Right cardiac atrium (tissue), 5 donors: ENCODE measurements at regions not wholly inside any gene's neighbourhood (a gene's known extent, or its start where the extent isn't known, plus 50 kb on each side); places are given as distances from the start of the nearest gene placed in this dataset.

Experiments
- ATAC-seq, 2 donors: fragments of 200-7000 bp; cut with Tn5 transposase; one replicate each; pipeline versions ENCODE4 v1.8.0 to v1.9.1; 2020; ENCODE audit warnings: moderate library complexity in 2 of 2, mild to moderate bottlenecking in 1 of 2
- DNase-seq, 3 donors: peaks; one replicate each; pipeline ENCODE4 v3.0.0-alpha.2; 2020
- H3K27ac ChIP-seq: one replicate; pipeline ENCODE4 v1.5.1; 2013; ENCODE audit warnings: mild to moderate bottlenecking, low read length, control low read depth, moderate library complexity
- H3K27me3 ChIP-seq: one replicate; pipeline ENCODE4 v1.6.1; 2013; ENCODE audit not compliant: control insufficient read depth, insufficient read depth
- H3K4me1 ChIP-seq: one replicate; pipeline ENCODE4 v1.6.1; 2013; ENCODE audit warnings: low read length; ENCODE audit not compliant: control insufficient read depth, insufficient read depth
- H3K4me3 ChIP-seq: one replicate; pipeline ENCODE4 v1.5.1; 2013; ENCODE audit warnings: low read length, control low read depth
- H3K9me3 ChIP-seq: one replicate; pipeline ENCODE4 v1.6.1; 2013; ENCODE audit warnings: low read length; ENCODE audit not compliant: control insufficient read depth
- WGBS: extraction: QIAGEN DNeasy Blood & Tissue Kit; methylation state at CpG from one replicate; pipeline ENCODE4 v1.1.7; 2013; 5-methylcytosine and 5-hydroxymethylcytosine counted together
- intact Hi-C, 4 donors: fragments of 100-400 bp; cut with DNase I; formaldehyde crosslinking; loops; one replicate each; pipeline versions ENCODE4 v1.11.0 to v1.14.0; 2022 to 2023
- donor health status: healthy with polysubstance abuse.
- donor health status: DM: no; HTN: yes; CAD: no.
- donor health status: DM: no; HTN: no; CAD: no.
- donor health status: DM: no; HTN: yes; CAD: no; lungs with severe emphysema.
- donor health status: DM: yes; HTN: yes; CAD: no.

GRCh38 chrX:35101901-35102300 lies 159.3 kb downstream of the FAM47B start:
- DNase-seq (no peak), ATAC-seq (no peak)
- Histone ChIP-seq H3K27me3 (no peaks in the 10 kb centered on the region), H3K4me3 (no peak overlapping the region), H3K27ac (no peak overlapping the region), H3K9me3 (no peaks in the 10 kb centered on the region), H3K4me1 (no peaks in the 10 kb centered on the region)
- intact Hi-C loops, result no loop called here
- 93% methylated on average over 1 of the region's 1 CpG for WGBS

DNA sequence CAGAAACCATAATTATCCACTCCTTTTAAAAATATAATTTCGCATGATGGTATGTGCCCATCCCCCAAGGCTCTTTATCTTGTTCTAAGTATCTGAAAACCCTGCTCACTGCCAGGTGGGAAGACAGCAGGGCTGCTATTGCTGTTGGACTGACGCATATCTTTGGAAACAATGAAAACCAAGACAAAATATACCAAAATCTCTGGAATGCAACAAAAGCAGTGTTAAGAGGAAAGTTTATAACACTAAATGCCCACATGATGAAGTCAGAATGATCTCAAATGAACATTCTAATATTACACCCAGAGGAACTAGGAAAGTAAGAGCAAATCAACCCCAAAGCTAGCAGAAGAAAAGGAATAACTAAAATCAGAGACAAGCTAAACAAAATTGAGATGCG lies 162.0 kb downstream of the FAM47B start:
- no peaks in the 10 kb centered on the region for H3K9me3 ChIP-seq
- no peak overlapping the region for H3K4me3 ChIP-seq
- intact Hi-C loops, result no loop called here
- H3K4me1 ChIP-seq, result no peaks in the 10 kb centered on the region
- ATAC-seq, result no peak
- no peaks in the 10 kb centered on the region for H3K27me3 ChIP-seq
- DNase-seq, result no peak
- 68% methylated on average over 3 of the region's 3 CpGs for WGBS
- no peak overlapping the region for H3K27ac ChIP-seq

GRCh38 chrX:35115205-35115604 lies 172.6 kb downstream of the FAM47B start:
- ATAC-seq, result no peak
- intact Hi-C loops, result no loop called here
- Histone ChIP-seq H3K4me3 (no peak overlapping the region), H3K27ac (no peak overlapping the region), H3K27me3 (no peaks in the 10 kb centered on the region), H3K9me3 (no peaks in the 10 kb centered on the region), H3K4me1 (no peaks in the 10 kb centered on the region)
- 64% methylated on average over 1 of the region's 1 CpG for WGBS
- no peak for DNase-seq

DNA sequence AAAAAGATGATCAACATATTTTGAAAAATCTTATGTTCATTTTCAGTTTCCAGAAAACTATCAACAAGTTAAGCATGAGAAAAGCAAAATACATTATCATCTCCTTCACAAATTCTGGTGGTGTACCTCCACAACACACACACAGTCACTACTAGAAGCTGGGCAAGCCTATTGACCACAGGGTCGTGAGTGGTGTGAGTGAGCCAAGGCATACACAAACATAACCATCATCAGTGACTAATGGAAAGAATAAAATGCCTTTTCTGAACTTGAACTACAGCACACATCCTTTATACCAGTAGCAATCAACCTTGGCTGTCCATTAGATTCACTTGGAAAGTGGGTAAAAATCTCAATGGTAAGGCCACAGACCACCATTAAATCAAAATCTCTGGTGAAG lies 180.2 kb downstream of the FAM47B start:
- 62% methylated on average over 1 of the region's 1 CpG for WGBS
- no peaks in the 10 kb centered on the region for H3K4me1 ChIP-seq
- H3K27me3 ChIP-seq, result no peaks in the 10 kb centered on the region
- H3K9me3 ChIP-seq, result no peaks in the 10 kb centered on the region
- DNase-seq (no peak), ATAC-seq (no peak)
- no peak overlapping the region for H3K4me3 ChIP-seq
- intact Hi-C loops, result no loop called here
- no peak overlapping the region for H3K27ac ChIP-seq

- H3K4me3 ChIP-seq, result no peak overlapping the region
- DNase-seq, result no peak
- no peaks in the 10 kb centered on the region for H3K27me3 ChIP-seq
- 57% methylated on average over 1 of the region's 1 CpG for WGBS
- H3K4me1 ChIP-seq, result no peaks in the 10 kb centered on the region
- ATAC-seq, result no peak
- H3K27ac ChIP-seq, result no peak overlapping the region
- H3K9me3 ChIP-seq, result no peaks in the 10 kb centered on the region
- intact Hi-C loops, result no loop called here
Observed at GRCh38 chrX:35149517-35149916, 206.9 kb downstream of the FAM47B start.

- no peak overlapping the region for H3K27ac ChIP-seq
- whole genome bisulfite sequencing, result 54% methylated on average over 4 of the region's 4 CpGs
- intact Hi-C loops, result no loop called here
- no peak overlapping the region for H3K4me3 ChIP-seq
- no peak for ATAC-seq
- no peaks in the 10 kb centered on the region for H3K27me3 ChIP-seq
- H3K9me3 ChIP-seq, result no peaks in the 10 kb centered on the region
- no peak for DNase-seq
- no peaks in the 10 kb centered on the region for H3K4me1 ChIP-seq
Observed at GRCh38 chrX:35150052-35150451, 207.5 kb downstream of the FAM47B start.

- 91% methylated on average over 7 of the region's 7 CpGs for WGBS
- Histone ChIP-seq H3K27ac (no peak overlapping the region), H3K4me3 (no peak overlapping the region), H3K9me3 (no peaks in the 10 kb centered on the region), H3K4me1 (no peaks in the 10 kb centered on the region), H3K27me3 (no peaks in the 10 kb centered on the region)
- intact Hi-C loops, result no loop called here
- DNase-seq, result peak in 1 of 3 donors; percentile 25
- ATAC-seq, result no peak
Observed at GRCh38 chrX:35150642-35151239, 208.1 kb downstream of the FAM47B start.

DNA sequence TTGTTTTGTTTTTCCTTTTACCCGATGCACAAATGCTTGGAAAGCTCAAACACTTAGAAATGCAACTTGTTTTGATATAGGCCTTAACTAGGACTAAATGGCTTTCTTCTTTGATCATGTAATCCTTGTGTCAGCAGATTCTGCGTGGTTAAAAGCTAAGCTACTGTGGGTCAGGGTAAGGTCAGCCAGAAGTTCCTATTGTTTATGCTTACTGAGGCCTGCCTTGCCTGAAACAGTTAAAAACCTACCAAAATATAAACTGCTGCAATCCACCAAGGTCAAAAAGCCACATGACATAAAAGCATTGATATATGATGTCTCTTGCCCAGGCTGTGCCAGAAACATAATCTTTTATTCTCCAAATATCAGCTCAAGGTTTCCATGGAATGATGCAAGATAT lies 223.4 kb downstream of the FAM47B start:
- WGBS, result 43% methylated on average over 2 of the region's 2 CpGs
- no peak overlapping the region for H3K4me3 ChIP-seq
- intact Hi-C loops, result no loop called here
- no peak overlapping the region for H3K27ac ChIP-seq
- DNase-seq (no peak), ATAC-seq (no peak)
- H3K9me3 ChIP-seq, result no peaks in the 10 kb centered on the region
- H3K4me1 ChIP-seq, result no peaks in the 10 kb centered on the region
- H3K27me3 ChIP-seq, result no peaks in the 10 kb centered on the region
